NCI-H69 (cell line): ENCODE measurements at regions not wholly inside any gene's neighbourhood (a gene's known extent, or its start where the extent isn't known, plus 50 kb on each side); places are given as distances from the start of the nearest gene placed in this dataset.

Experiments used
- DNase-seq: peaks from one replicate; lab custom pipeline; 2025; lab: John Stamatoyannopoulos, UW

GRCh38 chr2:75381032-75381431 is 179.7 kb downstream of the EVA1A start:
- no peak for DNase-seq

GRCh38 chr2:75379476-75380210 is 180.3 kb upstream of the TACR1 start:
- no peak for DNase-seq

- no peak for DNase-seq
Observed at GRCh38 chr2:75375646-75376582, 176.6 kb upstream of the TACR1 start.

- DNase-seq: peak; percentile 15
Observed at GRCh38 chr2:75374414-75374957, 175.2 kb upstream of the TACR1 start.

GRCh38 chr2:75367401-75367800 is 168.1 kb upstream of the TACR1 start:
- no peak for DNase-seq

GRCh38 chr2:75361486-75361885 is 162.2 kb upstream of the TACR1 start:
- no peak for DNase-seq

GRCh38 chr2:75360945-75361344 is 161.6 kb upstream of the TACR1 start:
- DNase-seq: no peak

- no peak for DNase-seq
Observed at GRCh38 chr2:75356865-75357264, 157.5 kb upstream of the TACR1 start.

GRCh38 chr2:75353131-75353530 is 153.8 kb upstream of the TACR1 start:
- no peak for DNase-seq

- DNase-seq: no peak
Observed at GRCh38 chr2:75348307-75348706, 149.0 kb upstream of the TACR1 start.

- DNase-seq: no peak
Observed at GRCh38 chr2:75344146-75344545, 144.8 kb upstream of the TACR1 start.

GRCh38 chr2:75342504-75343175 is 143.3 kb upstream of the TACR1 start:
- no peak for DNase-seq

- peak; percentile 89 for DNase-seq
Observed at GRCh38 chr2:75340560-75340959, 141.2 kb upstream of the TACR1 start.

- DNase-seq: peak; percentile 2
Observed at GRCh38 chr2:75338461-75338860, 139.1 kb upstream of the TACR1 start.

GRCh38 chr2:75337619-75338018 is 138.3 kb upstream of the TACR1 start:
- DNase-seq: no peak

- DNase-seq: no peak
Observed at GRCh38 chr2:75337016-75337415, 137.7 kb upstream of the TACR1 start.

GRCh38 chr2:75336451-75336850 is 137.1 kb upstream of the TACR1 start:
- DNase-seq: no peak

GRCh38 chr2:75334076-75334475 is 134.8 kb upstream of the TACR1 start:
- DNase-seq: no peak

GRCh38 chr2:75333646-75334045 is 134.3 kb upstream of the TACR1 start:
- DNase-seq: no peak

- no peak for DNase-seq
Observed at GRCh38 chr2:75328156-75328555, 128.8 kb upstream of the TACR1 start.

GRCh38 chr2:75327334-75327733 is 128.0 kb upstream of the TACR1 start:
- peak; percentile 51 for DNase-seq

GRCh38 chr2:75326645-75327044 is 127.3 kb upstream of the TACR1 start:
- no peak for DNase-seq
